Fibroblast of lung (primary cell): ENCODE measurements at regions not wholly inside any gene's neighbourhood (a gene's known extent, or its start where the extent isn't known, plus 50 kb on each side); places are given as distances from the start of the nearest gene placed in this dataset.

ENCODE experiments used
- DNase-seq, 2 donors: peaks; one replicate each; pipeline versions ENCODE4 v3.0.0 to v3.0.0-alpha.2; 2010; ENCODE audit warnings: low read depth in 2 of 2
- H2AFZ ChIP-seq: 2 replicates; pipeline ENCODE4 v1.5.1; 2012; ENCODE audit warnings: low read length, control low read depth, inconsistent platforms
- H3K27ac ChIP-seq: 2 replicates; pipeline ENCODE4 v1.5.1; 2011; ENCODE audit warnings: low read length, control low read depth; ENCODE audit not compliant: insufficient read depth
- H3K27me3 ChIP-seq: 2 replicates; pipeline ENCODE4 v1.5.1; 2011; ENCODE audit warnings: mild to moderate bottlenecking, low read length; ENCODE audit not compliant: control insufficient read depth, insufficient read depth
- H3K36me3 ChIP-seq: 2 replicates; pipeline ENCODE4 v1.5.1; 2011; ENCODE audit warnings: low read length; ENCODE audit not compliant: control insufficient read depth, insufficient read depth
- H3K4me1 ChIP-seq: 2 replicates; pipeline ENCODE4 v1.5.1; 2011; ENCODE audit warnings: low read length; ENCODE audit not compliant: control insufficient read depth, insufficient read depth; ENCODE audit errors: extremely low read depth
- H3K4me2 ChIP-seq: 2 replicates; pipeline ENCODE4 v1.5.1; 2011; ENCODE audit warnings: low read length, control low read depth; ENCODE audit not compliant: insufficient read depth; ENCODE audit errors: extremely low read depth
- H3K4me3 ChIP-seq, 4 experiments: fragments of 200-600 bp in 1 of 4; sonication (generic) in 1 of 4; replicated peaks in 1 of 4; 2 replicates each; pipeline ENCODE4 v1.5.1; 2011 to 2016; ENCODE audit warnings: low read length in 4 of 4, low read depth in 3 of 4, mild to moderate bottlenecking in 3 of 4, control low read depth in 2 of 4, inconsistent platforms in 1 of 4, mixed read lengths in 1 of 4; ENCODE audit not compliant: insufficient read depth in 1 of 4; ENCODE audit errors: control extremely low read depth in 1 of 4
- H3K79me2 ChIP-seq: 2 replicates; pipeline ENCODE4 v1.5.1; 2012; ENCODE audit warnings: mild to moderate bottlenecking, low read length, inconsistent platforms; ENCODE audit not compliant: control insufficient read depth, insufficient read depth
- H3K9ac ChIP-seq: 2 replicates; pipeline ENCODE4 v1.5.1; 2011; ENCODE audit warnings: mild to moderate bottlenecking, low read length, control low read depth; ENCODE audit not compliant: insufficient read depth
- H3K9me3 ChIP-seq: 2 replicates; pipeline ENCODE4 v1.5.1; 2012; ENCODE audit warnings: low read depth, low read length; ENCODE audit not compliant: control insufficient read depth, insufficient read depth
- H4K20me1 ChIP-seq: 2 replicates; pipeline ENCODE4 v1.5.1; 2011; ENCODE audit warnings: low read length; ENCODE audit not compliant: control insufficient read depth, insufficient read depth; ENCODE audit errors: extremely low read depth
- EZH2 ChIP-seq: IDR thresholded peaks from 2 replicates; pipeline ENCODE4 v1.5.1; 2012; ENCODE audit warnings: low read length, control low read depth, mild to moderate bottlenecking; ENCODE audit errors: missing control alignments
- TF ChIP-seq, protein P1 (sequence below), 2 donors: IDR thresholded peaks in 1 of 2; conservative IDR thresholded peaks in 1 of 2; 1 replicate in 1 of 2; 2 replicates in 1 of 2; pipeline ENCODE4 v1.5.1; 2011 to 2012; ENCODE audit warnings: low read length in 2 of 2, control low read depth in 1 of 2, inconsistent platforms in 1 of 2, low read depth in 1 of 2, mild to moderate bottlenecking in 1 of 2

DNA sequence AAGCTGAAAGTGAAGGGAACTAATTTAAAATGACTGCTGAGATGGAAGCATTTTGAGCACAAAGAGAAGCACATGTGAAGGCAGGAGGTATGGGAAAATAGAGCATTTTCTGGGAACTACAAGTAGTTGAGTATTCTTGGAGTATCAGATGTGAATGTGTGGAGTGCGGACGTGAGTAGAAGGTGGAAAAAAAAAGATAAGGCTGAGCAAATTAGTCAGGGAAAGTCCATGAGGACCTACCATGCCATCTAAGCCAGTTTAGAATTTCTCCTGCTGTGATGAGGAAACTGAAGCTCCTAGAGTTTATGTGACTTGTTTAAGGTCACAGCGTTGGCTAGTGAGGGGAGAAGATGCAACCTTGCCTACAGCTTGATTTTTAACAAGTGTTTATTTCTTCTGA lies 578.1 kb upstream of the MIR17HG start:
- H3K27ac ChIP-seq = no peak overlapping the region
- DNase-seq = no peak
- H3K4me1 ChIP-seq = no peaks in the 10 kb centered on the region
- TF ChIP-seq EZH2 = no peak
- TF ChIP-seq, protein P1, sequence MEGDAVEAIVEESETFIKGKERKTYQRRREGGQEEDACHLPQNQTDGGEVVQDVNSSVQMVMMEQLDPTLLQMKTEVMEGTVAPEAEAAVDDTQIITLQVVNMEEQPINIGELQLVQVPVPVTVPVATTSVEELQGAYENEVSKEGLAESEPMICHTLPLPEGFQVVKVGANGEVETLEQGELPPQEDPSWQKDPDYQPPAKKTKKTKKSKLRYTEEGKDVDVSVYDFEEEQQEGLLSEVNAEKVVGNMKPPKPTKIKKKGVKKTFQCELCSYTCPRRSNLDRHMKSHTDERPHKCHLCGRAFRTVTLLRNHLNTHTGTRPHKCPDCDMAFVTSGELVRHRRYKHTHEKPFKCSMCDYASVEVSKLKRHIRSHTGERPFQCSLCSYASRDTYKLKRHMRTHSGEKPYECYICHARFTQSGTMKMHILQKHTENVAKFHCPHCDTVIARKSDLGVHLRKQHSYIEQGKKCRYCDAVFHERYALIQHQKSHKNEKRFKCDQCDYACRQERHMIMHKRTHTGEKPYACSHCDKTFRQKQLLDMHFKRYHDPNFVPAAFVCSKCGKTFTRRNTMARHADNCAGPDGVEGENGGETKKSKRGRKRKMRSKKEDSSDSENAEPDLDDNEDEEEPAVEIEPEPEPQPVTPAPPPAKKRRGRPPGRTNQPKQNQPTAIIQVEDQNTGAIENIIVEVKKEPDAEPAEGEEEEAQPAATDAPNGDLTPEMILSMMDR (conservative IDR thresholded peaks at IDR 0.05 in 1 of 2, IDR thresholded peaks at IDR 0.05 in 1 of 2; ENCODE audit: low read depth in 1 of 2, low read length in 2 of 2) = no peak
- no peaks in the 10 kb centered on the region for H3K36me3 ChIP-seq
- no peak overlapping the region for H3K4me2 ChIP-seq
- no peaks in the 10 kb centered on the region for H3K79me2 ChIP-seq
- peaks cover 1% of the 10 kb centered on the region for H4K20me1 ChIP-seq
- no peak overlapping the region for H3K9ac ChIP-seq
- no peak overlapping the region for H3K4me3 ChIP-seq
- H3K27me3 ChIP-seq = no peaks in the 10 kb centered on the region
- H3K9me3 ChIP-seq = no peaks in the 10 kb centered on the region
- H2AFZ ChIP-seq = no peak overlapping the region

DNA sequence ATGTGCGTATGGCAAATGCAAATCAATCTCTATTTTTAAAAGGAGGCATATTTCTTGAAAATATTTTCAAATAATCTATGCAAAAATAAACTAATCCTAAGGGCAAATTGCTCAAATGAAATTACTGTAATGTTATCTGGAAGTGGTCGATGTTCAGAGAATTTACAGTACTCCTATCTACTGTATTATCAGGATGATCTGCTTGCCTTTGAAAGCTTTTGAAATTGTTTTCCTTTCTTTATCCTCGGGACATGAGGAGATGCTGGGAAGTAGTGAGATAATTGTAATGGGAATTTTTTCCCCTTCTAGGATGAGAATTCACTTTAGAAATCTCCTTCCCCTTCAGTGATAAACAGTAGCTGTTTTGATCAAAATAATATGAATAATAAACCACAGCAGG lies 577.2 kb upstream of the MIR17HG start:
- Histone ChIP-seq H3K79me2 (no peaks in the 10 kb centered on the region), H3K4me3 (no peak overlapping the region), H3K9ac (no peak overlapping the region), H3K36me3 (no peaks in the 10 kb centered on the region), H3K27ac (no peak overlapping the region), H3K9me3 (no peaks in the 10 kb centered on the region), H3K27me3 (no peaks in the 10 kb centered on the region), H2AFZ (no peak overlapping the region), H3K4me1 (no peaks in the 10 kb centered on the region), H3K4me2 (no peak overlapping the region), H4K20me1 (peaks cover 1% of the 10 kb centered on the region)
- TF ChIP-seq EZH2 = no peak
- TF ChIP-seq, protein P1 (conservative IDR thresholded peaks at IDR 0.05 in 1 of 2, IDR thresholded peaks at IDR 0.05 in 1 of 2; ENCODE audit: low read depth in 1 of 2, low read length in 2 of 2) = no peak
- DNase-seq = no peak

DNA sequence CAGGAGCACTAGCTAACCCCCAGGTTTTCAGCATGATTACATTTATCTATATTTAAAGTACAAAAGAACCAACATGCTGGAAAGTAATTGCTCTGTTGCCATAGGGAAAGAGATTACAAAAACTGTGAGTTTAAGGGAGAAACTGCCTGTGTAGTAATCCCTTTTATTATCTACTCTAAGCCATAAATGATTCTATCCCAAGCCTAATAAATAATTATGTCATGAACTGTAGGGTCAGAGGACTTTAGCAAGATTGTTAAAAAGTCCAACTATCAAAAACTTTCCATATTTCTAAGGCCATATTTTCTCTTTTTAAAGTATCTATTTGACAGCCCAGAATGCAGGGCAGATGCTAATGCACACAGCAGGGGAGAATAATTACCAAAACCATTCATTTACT lies 573.8 kb upstream of the MIR17HG start:
- no peaks in the 10 kb centered on the region for H3K79me2 ChIP-seq
- no peaks in the 10 kb centered on the region for H3K36me3 ChIP-seq
- H3K9me3 ChIP-seq = no peaks in the 10 kb centered on the region
- H3K9ac ChIP-seq = no peak overlapping the region
- no peak for DNase-seq
- TF ChIP-seq, protein P1 (conservative IDR thresholded peaks at IDR 0.05 in 1 of 2, IDR thresholded peaks at IDR 0.05 in 1 of 2; ENCODE audit: low read depth in 1 of 2, low read length in 2 of 2) = no peak
- no peak for TF ChIP-seq EZH2
- no peak overlapping the region for H2AFZ ChIP-seq
- H3K27ac ChIP-seq = no peak overlapping the region
- H3K4me1 ChIP-seq = no peaks in the 10 kb centered on the region
- H3K4me3 ChIP-seq = no peak overlapping the region
- no peaks in the 10 kb centered on the region for H3K27me3 ChIP-seq
- H4K20me1 ChIP-seq = peaks cover 1% of the 10 kb centered on the region
- no peak overlapping the region for H3K4me2 ChIP-seq
